ENCODE measurements at regions not wholly inside any gene's neighbourhood (a gene's known extent, or its start where the extent isn't known, plus 50 kb on each side); places are given as distances from the start of the nearest gene placed in this dataset.

GRCh38 chr9:73080110-73080694 is 71.5 kb upstream of the ANXA1 start (continued):
- no peak for TF ChIP-seq HMGXB4 (CRISPR knock-in tag; IDR thresholded peaks at IDR 0.05; ENCODE audit: borderline replicate concordance)
- TF ChIP-seq BHLHE40 (IDR thresholded peaks at IDR 0.05; ENCODE audit: low read depth, low read length) = no peak

GRCh38 chr9:73079326-73079725 is 72.3 kb upstream of the ANXA1 start:
- H3K4me1 ChIP-seq = peaks cover 98% of the 10 kb centered on the region
- peak overlapping the region; percentile 84 for H3K4me2 ChIP-seq
- TF ChIP-seq HOXB13 (CRISPR knock-in tag; IDR thresholded peaks at IDR 0.05; ENCODE audit: low read depth) (peak; percentile 67; the same call in 1 of the 2 replicates), HOXA7 (CRISPR knock-in tag; IDR thresholded peaks at IDR 0.05) (0 out of 2 replicates have a peak, but pooled peaks have one; percentile 9), HEYL (CRISPR knock-in tag; IDR thresholded peaks at IDR 0.05) (0 out of 2 replicates have a peak, but pooled peaks have one; percentile 3), MAFK (IDR thresholded peaks at IDR 0.05; ENCODE audit: partially characterized antibody) (peak; percentile 34), ZSCAN20 (CRISPR knock-in tag; IDR thresholded peaks at IDR 0.05) (no peak), MAZ (IDR thresholded peaks at IDR 0.05; ENCODE audit: borderline replicate concordance, low read depth, low read length) (no peak), TFCP2L1 (CRISPR knock-in tag; IDR thresholded peaks at IDR 0.05) (peak; percentile 78; the same call in 1 of the 2 replicates), BCL3 (IDR thresholded peaks at IDR 0.05) (0 out of 3 replicates have a peak, but pooled peaks have one; percentile 3), SMC3 (IDR thresholded peaks at IDR 0.05) (peak; percentile 59), USF2 (IDR thresholded peaks at IDR 0.05) (no peak), MAX (IDR thresholded peaks at IDR 0.05) (peak; percentile 41; the same call in 1 of the 2 replicates), JUN (IDR thresholded peaks at IDR 0.05) (peak in 1 of 2 experiments; percentile 33; a peak in 2 of 5 replicates), EHF (CRISPR knock-in tag; IDR thresholded peaks at IDR 0.05) (0 out of 2 replicates have a peak, but pooled peaks have one; percentile 29), RAD21 (conservative IDR thresholded peaks at IDR 0.05 in 1 of 2, IDR thresholded peaks at IDR 0.05 in 1 of 2) (peak; percentile 51 to 55), FOSL2 (IDR thresholded peaks at IDR 0.05) (no peak), FOSL2 (CRISPR knock-in tag; IDR thresholded peaks at IDR 0.05) (peak; percentile 61), POLR2AphosphoS2 (conservative IDR thresholded peaks at IDR 0.05; ENCODE audit: low read length) (no peak), CTCF (IDR thresholded peaks at IDR 0.05) (peak; percentile 50), HMGXB4 (CRISPR knock-in tag; IDR thresholded peaks at IDR 0.05; ENCODE audit: borderline replicate concordance) (no peak)
- peak; percentile 39 to 57 for ATAC-seq
- ChIA-PET POLR2A (interaction anchor here (0.6 to 2.2 kb wide), 5 partner anchors 32 to 130 kb away, joined by 3 to 5 read pairs (median 4); no protein-coding TSS in a partner anchor), CTCF (interaction anchor here (0.6 to 6.4 kb wide), 20 partner anchors 10 to 222 kb away, joined by 3 to 54 read pairs (median 6); no protein-coding TSS in a partner anchor)
- H3K27ac ChIP-seq = peak overlapping the region; percentile 82 to 94
- H3K4me3 ChIP-seq = no peak overlapping the region
- H3K9me3 ChIP-seq = no peaks in the 10 kb centered on the region; the same call in 2 of the 3 replicates
- FAIRE-seq = peak; percentile 97
- DNase-seq (ENCODE audit: low read depth in 1 of 2, low spot score in 1 of 2) = peak in 1 of 2 experiments; percentile 91
- WGBS (ENCODE audit: missing lambda C conversion rate) = 13% methylated on average over 1 of the region's 1 CpG

Data from A549 (cell line).